GM13976 (cell line): ENCODE measurements at regions not wholly inside any gene's neighbourhood (a gene's known extent, or its start where the extent isn't known, plus 50 kb on each side); places are given as distances from the start of the nearest gene placed in this dataset.
"Not testable (repeated sequence)": the region's sequence is repeated elsewhere in the genome, so short reads cannot be mapped to it uniquely, and the experiment has no call there.

ENCODE experiments used
- DNase-seq: peaks from one replicate; pipeline ENCODE4 v3.0.0; 2012; ENCODE audit warnings: low spot score
- in situ Hi-C: fragments of 300-500 bp; cut with MboI; formaldehyde crosslinking; loops from one replicate; pipeline ENCODE4 v1.12.0; 2022; ENCODE audit warnings: low sequenced_read_pairs, mixed read lengths, inconsistent platforms; ENCODE audit not compliant: unreplicated experiment
- TF ChIP-seq, protein P1 (sequence below): IDR thresholded peaks from 2 replicates; pipeline ENCODE4 v1.5.1; 2012; ENCODE audit warnings: borderline replicate concordance, mild to moderate bottlenecking; ENCODE audit not compliant: insufficient read depth; ENCODE audit errors: extremely low read depth, missing control alignments, control extremely low read depth

- in situ Hi-C loops = no loop called here
- TF ChIP-seq, protein P1, sequence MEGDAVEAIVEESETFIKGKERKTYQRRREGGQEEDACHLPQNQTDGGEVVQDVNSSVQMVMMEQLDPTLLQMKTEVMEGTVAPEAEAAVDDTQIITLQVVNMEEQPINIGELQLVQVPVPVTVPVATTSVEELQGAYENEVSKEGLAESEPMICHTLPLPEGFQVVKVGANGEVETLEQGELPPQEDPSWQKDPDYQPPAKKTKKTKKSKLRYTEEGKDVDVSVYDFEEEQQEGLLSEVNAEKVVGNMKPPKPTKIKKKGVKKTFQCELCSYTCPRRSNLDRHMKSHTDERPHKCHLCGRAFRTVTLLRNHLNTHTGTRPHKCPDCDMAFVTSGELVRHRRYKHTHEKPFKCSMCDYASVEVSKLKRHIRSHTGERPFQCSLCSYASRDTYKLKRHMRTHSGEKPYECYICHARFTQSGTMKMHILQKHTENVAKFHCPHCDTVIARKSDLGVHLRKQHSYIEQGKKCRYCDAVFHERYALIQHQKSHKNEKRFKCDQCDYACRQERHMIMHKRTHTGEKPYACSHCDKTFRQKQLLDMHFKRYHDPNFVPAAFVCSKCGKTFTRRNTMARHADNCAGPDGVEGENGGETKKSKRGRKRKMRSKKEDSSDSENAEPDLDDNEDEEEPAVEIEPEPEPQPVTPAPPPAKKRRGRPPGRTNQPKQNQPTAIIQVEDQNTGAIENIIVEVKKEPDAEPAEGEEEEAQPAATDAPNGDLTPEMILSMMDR = no peak
- DNase-seq = no peak
Observed at GRCh38 chr16:85229869-85230462, 117.7 kb upstream of the CIBAR2 start.

- in situ Hi-C loops, DNase-seq: not testable (repeated sequence)
Observed at GRCh38 chr16:85230764-85231383, 118.6 kb upstream of the CIBAR2 start.

DNA sequence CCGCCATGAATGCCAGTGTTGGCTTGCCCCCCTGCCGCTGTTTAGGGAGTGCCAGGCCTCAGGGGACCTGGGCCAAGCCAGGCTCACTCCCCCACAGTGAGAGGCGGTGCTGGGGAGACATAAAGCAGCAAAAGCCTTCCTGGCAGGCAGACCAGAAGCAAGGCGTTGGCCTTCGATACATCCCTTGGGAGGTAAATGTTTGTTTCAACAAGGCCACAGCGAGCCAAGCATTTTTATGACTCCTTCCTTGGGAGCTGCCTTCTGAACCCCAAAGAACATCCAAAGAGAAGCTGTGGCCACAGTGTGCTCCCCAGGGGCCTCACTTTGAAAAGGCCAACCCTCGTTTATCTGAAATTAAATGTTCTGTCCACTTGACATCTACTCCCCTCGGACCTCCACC is 119.7 kb upstream of the CIBAR2 start:
- TF ChIP-seq, protein P1 = no peak
- no peak for DNase-seq
- in situ Hi-C loops = no loop called here

DNA sequence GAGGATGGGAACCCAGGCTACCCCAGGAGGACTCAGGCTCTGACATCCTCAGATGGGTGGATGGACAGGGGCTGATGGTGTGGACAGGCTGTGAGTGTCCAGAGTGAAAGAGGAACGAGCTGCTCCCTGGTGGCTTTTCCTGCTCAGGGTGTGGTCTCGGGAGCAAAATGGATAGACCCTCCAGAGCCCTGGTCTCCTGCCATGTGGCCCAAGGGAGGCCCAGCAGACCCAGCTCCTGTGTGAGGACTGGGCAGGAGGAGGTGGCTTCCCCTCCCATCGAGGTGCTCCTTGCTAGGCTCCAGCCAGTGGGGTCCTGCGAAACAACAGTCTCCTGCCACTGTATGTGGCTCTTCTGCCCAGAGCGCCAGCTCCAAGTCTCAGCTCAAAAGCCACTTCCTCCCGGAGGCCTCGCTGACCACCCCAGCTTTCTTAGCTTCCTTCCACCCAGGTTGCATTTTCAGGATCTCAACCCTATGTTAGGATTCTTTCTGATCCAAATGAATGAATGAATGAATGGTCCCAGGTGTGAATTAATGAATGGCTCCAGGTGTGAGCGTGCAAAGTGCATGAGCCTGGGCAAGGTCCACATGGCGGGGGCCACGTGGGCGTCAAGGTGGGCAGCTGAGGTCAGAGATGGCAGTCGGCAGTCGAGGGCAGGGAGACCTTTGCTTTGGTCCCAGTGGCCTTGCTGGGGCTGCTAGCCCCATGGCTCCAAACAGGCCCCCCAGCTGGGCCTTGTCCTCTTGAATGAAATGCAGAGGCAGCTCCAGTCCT is 120.3 kb upstream of the CIBAR2 start:
- in situ Hi-C loops = no loop called here
- no peak for DNase-seq

DNA sequence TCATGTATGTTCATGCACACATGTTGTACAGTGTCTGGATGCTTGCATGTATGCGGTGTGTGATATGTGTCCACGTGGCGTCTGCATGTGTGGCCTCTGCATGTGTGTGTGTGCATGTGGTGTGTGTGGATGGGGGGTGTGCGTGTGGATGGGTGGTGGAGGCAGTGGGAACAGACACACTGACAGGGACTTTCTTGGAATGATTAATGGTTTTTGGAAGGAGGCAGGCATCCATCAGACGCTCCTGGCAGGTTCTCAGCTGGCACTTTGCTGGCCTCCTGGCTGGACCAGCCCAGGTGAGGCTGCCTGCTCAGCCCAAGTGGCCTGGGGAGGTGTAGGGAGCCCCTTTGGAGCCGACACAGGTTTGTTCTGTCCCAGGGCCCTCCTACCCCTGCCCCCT is 121.2 kb upstream of the CIBAR2 start:
- in situ Hi-C loops = no loop called here
- TF ChIP-seq, protein P1 = no peak

More for the DNA sequence above, 120.3 kb upstream of the CIBAR2 start:
- TF ChIP-seq, protein P1 = no peak

GRCh38 chr16:85234310-85235204 is 122.3 kb upstream of the CIBAR2 start:
- in situ Hi-C loops = no loop called here
- TF ChIP-seq, protein P1 = no peak
- no peak for DNase-seq

More for the DNA sequence above, 121.2 kb upstream of the CIBAR2 start:
- DNase-seq = no peak
